Adrenal gland (tissue), 5 donors: ENCODE measurements at regions not wholly inside any gene's neighbourhood (a gene's known extent, or its start where the extent isn't known, plus 50 kb on each side); places are given as distances from the start of the nearest gene placed in this dataset.

Experiments
- POLR2A ChIP-seq, 2 donors: fragments of 450-650 bp; IDR thresholded peaks; one replicate each; pipeline ENCODE4 v1.6.1; 2017; ENCODE audit warnings: antibody characterized with exemption in 2 of 2, mild to moderate bottlenecking in 2 of 2, moderate library complexity in 1 of 2
- TF ChIP-seq, protein P1 (sequence below), 6 experiments: fragments of 450-650 bp in 4 of 6; fragments of 200-600 bp in 2 of 6; sonication (generic) in 1 of 6; IDR thresholded peaks; 1 replicate in 5 of 6; 2 replicates in 1 of 6; pipeline versions ENCODE4 v1.5.1 to v1.8.0; 2016 to 2021; ENCODE audit warnings: antibody characterized with exemption in 6 of 6, mild to moderate bottlenecking in 2 of 6, moderate library complexity in 1 of 6
- donor health status: DM: no; HTN: no; CAD: no.

- TF ChIP-seq, protein P1, sequence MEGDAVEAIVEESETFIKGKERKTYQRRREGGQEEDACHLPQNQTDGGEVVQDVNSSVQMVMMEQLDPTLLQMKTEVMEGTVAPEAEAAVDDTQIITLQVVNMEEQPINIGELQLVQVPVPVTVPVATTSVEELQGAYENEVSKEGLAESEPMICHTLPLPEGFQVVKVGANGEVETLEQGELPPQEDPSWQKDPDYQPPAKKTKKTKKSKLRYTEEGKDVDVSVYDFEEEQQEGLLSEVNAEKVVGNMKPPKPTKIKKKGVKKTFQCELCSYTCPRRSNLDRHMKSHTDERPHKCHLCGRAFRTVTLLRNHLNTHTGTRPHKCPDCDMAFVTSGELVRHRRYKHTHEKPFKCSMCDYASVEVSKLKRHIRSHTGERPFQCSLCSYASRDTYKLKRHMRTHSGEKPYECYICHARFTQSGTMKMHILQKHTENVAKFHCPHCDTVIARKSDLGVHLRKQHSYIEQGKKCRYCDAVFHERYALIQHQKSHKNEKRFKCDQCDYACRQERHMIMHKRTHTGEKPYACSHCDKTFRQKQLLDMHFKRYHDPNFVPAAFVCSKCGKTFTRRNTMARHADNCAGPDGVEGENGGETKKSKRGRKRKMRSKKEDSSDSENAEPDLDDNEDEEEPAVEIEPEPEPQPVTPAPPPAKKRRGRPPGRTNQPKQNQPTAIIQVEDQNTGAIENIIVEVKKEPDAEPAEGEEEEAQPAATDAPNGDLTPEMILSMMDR (IDR thresholded peaks at IDR 0.05), result no peak
- no peak for TF ChIP-seq POLR2A (IDR thresholded peaks at IDR 0.05)
Observed at GRCh38 chr18:60753753-60754152, 381.2 kb upstream of the MC4R start.
